HG03095 (cell line): ENCODE measurements at regions not wholly inside any gene's neighbourhood (a gene's known extent, or its start where the extent isn't known, plus 50 kb on each side); places are given as distances from the start of the nearest gene placed in this dataset.
"Not testable (repeated sequence)": the region's sequence is repeated elsewhere in the genome, so short reads cannot be mapped to it uniquely, and the experiment has no call there.

Source experiments
- ATAC-seq: cut with Tn5 transposase; IDR thresholded peaks from one replicate; pipeline ENCODE4 v1.9.1; 2021; ENCODE audit warnings: moderate library complexity; ENCODE audit not compliant: unreplicated experiment

GRCh38 chr2:19207452-19207851 is 151.0 kb downstream of the OSR1 start:
- no peak for ATAC-seq

- ATAC-seq, result no peak
These were observed 152.4 kb downstream of the OSR1 start for GRCh38 chr2:19205983-19206533.

GRCh38 chr2:19203866-19204265 is 154.6 kb downstream of the OSR1 start:
- ATAC-seq, result no peak

- no peak for ATAC-seq
These were observed 156.4 kb downstream of the OSR1 start for GRCh38 chr2:19201911-19202462.

- ATAC-seq, result no peak
These were observed 160.0 kb downstream of the OSR1 start for GRCh38 chr2:19198381-19198780.

- no peak for ATAC-seq
These were observed 162.8 kb downstream of the OSR1 start for GRCh38 chr2:19195661-19196060.

GRCh38 chr2:19189391-19189790 is 169.0 kb downstream of the OSR1 start:
- no peak for ATAC-seq

GRCh38 chr2:19187323-19188020 is 171.0 kb downstream of the OSR1 start:
- no peak for ATAC-seq

GRCh38 chr2:19185086-19185485 is 173.3 kb downstream of the OSR1 start:
- ATAC-seq, result no peak

- no peak for ATAC-seq
These were observed 180.2 kb downstream of the OSR1 start for GRCh38 chr2:19178175-19178574.

- no peak for ATAC-seq
These were observed 181.4 kb downstream of the OSR1 start for GRCh38 chr2:19176977-19177376.

GRCh38 chr2:19176172-19176852 is 182.1 kb downstream of the OSR1 start:
- ATAC-seq, result no peak

GRCh38 chr2:19174176-19174575 is 184.2 kb downstream of the OSR1 start:
- ATAC-seq, result no peak

- no peak for ATAC-seq
These were observed 187.0 kb downstream of the OSR1 start for GRCh38 chr2:19171409-19171808.

- ATAC-seq, result no peak
These were observed 189.2 kb downstream of the OSR1 start for GRCh38 chr2:19169134-19169768.

GRCh38 chr2:19164099-19164498 is 194.3 kb downstream of the OSR1 start:
- not testable (repeated sequence) for ATAC-seq

GRCh38 chr2:19158896-19159295 is 199.5 kb downstream of the OSR1 start:
- no peak for ATAC-seq

- no peak for ATAC-seq
These were observed 200.2 kb downstream of the OSR1 start for GRCh38 chr2:19158211-19158610.

GRCh38 chr2:19156646-19157045 is 201.8 kb downstream of the OSR1 start:
- no peak for ATAC-seq

GRCh38 chr2:19150726-19151125 is 207.7 kb downstream of the OSR1 start:
- no peak for ATAC-seq

- ATAC-seq, result no peak
These were observed 211.6 kb downstream of the OSR1 start for GRCh38 chr2:19146867-19147266.
